Mesenchymal stem cell (in vitro differentiated cells and primary cell): ENCODE measurements at regions not wholly inside any gene's neighbourhood (a gene's known extent, or its start where the extent isn't known, plus 50 kb on each side); places are given as distances from the start of the nearest gene placed in this dataset.
A peak's percentile ranks its signal among the peaks of the same experiment; 100 is the strongest.

Source experiments
- DNase-seq: peaks from one replicate; pipeline ENCODE4 v3.0.0-alpha.2; 2013
- H2AFZ ChIP-seq: one replicate; pipeline ENCODE4 v1.6.1; 2013; ENCODE audit warnings: low read depth, mild to moderate bottlenecking, control low read depth, inconsistent platforms, low read length, moderate library complexity
- H2AK5ac ChIP-seq: 2 replicates; pipeline ENCODE4 v1.6.1; 2013; ENCODE audit warnings: low read length, moderate library complexity, mild to moderate bottlenecking, inconsistent platforms; ENCODE audit not compliant: severe bottlenecking
- H2BK120ac ChIP-seq: one replicate; pipeline ENCODE4 v1.6.1; 2013; ENCODE audit warnings: low read depth, mild to moderate bottlenecking, inconsistent platforms, low read length, moderate library complexity
- H2BK12ac ChIP-seq, 2 experiments: one replicate each; pipeline ENCODE4 v1.6.1; 2013; ENCODE audit warnings: inconsistent platforms in 2 of 2, low read length in 2 of 2, mild to moderate bottlenecking in 2 of 2, moderate library complexity in 2 of 2, control low read depth in 1 of 2
- H2BK15ac ChIP-seq: one replicate; pipeline ENCODE4 v1.6.1; 2013; ENCODE audit warnings: mild to moderate bottlenecking, low read depth, inconsistent platforms; ENCODE audit not compliant: poor library complexity, severe bottlenecking
- H2BK5ac ChIP-seq: 2 replicates; pipeline ENCODE4 v1.6.1; 2013; ENCODE audit warnings: low read depth, mild to moderate bottlenecking, low read length, control low read depth, inconsistent platforms; ENCODE audit not compliant: poor library complexity, severe bottlenecking
- H3K14ac ChIP-seq, 2 experiments: one replicate each; pipeline ENCODE4 v1.6.1; 2013; ENCODE audit warnings: inconsistent platforms in 2 of 2, low read length in 2 of 2, control low read depth in 1 of 2, mild to moderate bottlenecking in 1 of 2, moderate library complexity in 1 of 2
- H3K18ac ChIP-seq, 2 experiments: one replicate each; pipeline ENCODE4 v1.6.1; 2013; ENCODE audit warnings: inconsistent platforms in 2 of 2, low read length in 2 of 2, control low read depth in 1 of 2, low read depth in 1 of 2, mild to moderate bottlenecking in 1 of 2
- H3K23ac ChIP-seq, 2 experiments: one replicate each; pipeline ENCODE4 v1.6.1; 2013; ENCODE audit warnings: inconsistent platforms in 2 of 2, low read length in 2 of 2, mild to moderate bottlenecking in 2 of 2, moderate library complexity in 2 of 2, control low read depth in 1 of 2
- H3K27ac ChIP-seq: 2 replicates; pipeline ENCODE4 v1.5.1; 2013; ENCODE audit warnings: mild to moderate bottlenecking, moderate library complexity, low read length, control low read depth, inconsistent platforms; ENCODE audit not compliant: poor library complexity, severe bottlenecking
- H3K27me3 ChIP-seq, 2 experiments: 2 replicates each; pipeline versions ENCODE4 v1.6.1 to v1.7.0; 2013; ENCODE audit warnings: low read length in 2 of 2, mild to moderate bottlenecking in 2 of 2, moderate library complexity in 2 of 2, control low read depth in 1 of 2, inconsistent platforms in 1 of 2; ENCODE audit not compliant: control insufficient read depth in 1 of 2, insufficient read depth in 1 of 2
- H3K36me3 ChIP-seq, 2 experiments: 2 replicates each; pipeline versions ENCODE4 v1.6.1 to v1.7.0; 2013; ENCODE audit warnings: low read length in 2 of 2, control low read depth in 1 of 2, inconsistent platforms in 1 of 2, low read depth in 1 of 2, mild to moderate bottlenecking in 1 of 2; ENCODE audit not compliant: insufficient read depth in 2 of 2, control insufficient read depth in 1 of 2
- H3K4ac ChIP-seq, 2 experiments: one replicate each; pipeline ENCODE4 v1.6.1; 2013; ENCODE audit warnings: inconsistent platforms in 2 of 2, low read length in 2 of 2, mild to moderate bottlenecking in 2 of 2, moderate library complexity in 2 of 2, control low read depth in 1 of 2, low read depth in 1 of 2
- H3K4me1 ChIP-seq: 2 replicates; pipeline ENCODE4 v1.6.1; 2013; ENCODE audit warnings: low read depth, low read length, control low read depth; ENCODE audit not compliant: control insufficient read depth, insufficient read depth
- H3K4me2 ChIP-seq: 2 replicates; pipeline ENCODE4 v1.6.1; 2013; ENCODE audit warnings: low read length, mild to moderate bottlenecking, inconsistent platforms; ENCODE audit not compliant: poor library complexity, severe bottlenecking
- H3K4me3 ChIP-seq, 2 experiments: 2 replicates each; pipeline versions ENCODE4 v1.5.1 to v1.7.0; 2013; ENCODE audit warnings: low read length in 2 of 2, mild to moderate bottlenecking in 2 of 2, control low read depth in 1 of 2, low read depth in 1 of 2; ENCODE audit not compliant: insufficient read depth in 1 of 2
- H3K79me1 ChIP-seq: replicated peaks from 2 replicates; pipeline ENCODE4 v1.6.1; 2013; ENCODE audit warnings: mild to moderate bottlenecking, control low read depth, low read length, inconsistent platforms; ENCODE audit not compliant: poor library complexity, severe bottlenecking
- H3K9ac ChIP-seq: 2 replicates; pipeline ENCODE4 v1.7.0; 2013; ENCODE audit warnings: mild to moderate bottlenecking, low read length, moderate library complexity
- H3K9me3 ChIP-seq: 2 replicates; pipeline ENCODE4 v1.7.0; 2013; ENCODE audit warnings: mild to moderate bottlenecking, low read length; ENCODE audit not compliant: control insufficient read depth
- H4K8ac ChIP-seq: one replicate; pipeline ENCODE4 v1.6.1; 2013; ENCODE audit warnings: inconsistent platforms, mild to moderate bottlenecking, low read length, moderate library complexity
- H4K91ac ChIP-seq: one replicate; pipeline ENCODE4 v1.6.1; 2013; ENCODE audit warnings: mild to moderate bottlenecking, low read length, inconsistent platforms
- WGBS: methylation state at CpG from one replicate; pipeline ENCODE4 v1.1.7; 2013; ENCODE audit warnings: mixed read lengths; 5-methylcytosine and 5-hydroxymethylcytosine counted together

GRCh38 chr10:29840516-29841276 lies 205.9 kb upstream of the SVIL start:
- peak; percentile 33 for DNase-seq
- H3K27ac ChIP-seq = no peak overlapping the region

DNA sequence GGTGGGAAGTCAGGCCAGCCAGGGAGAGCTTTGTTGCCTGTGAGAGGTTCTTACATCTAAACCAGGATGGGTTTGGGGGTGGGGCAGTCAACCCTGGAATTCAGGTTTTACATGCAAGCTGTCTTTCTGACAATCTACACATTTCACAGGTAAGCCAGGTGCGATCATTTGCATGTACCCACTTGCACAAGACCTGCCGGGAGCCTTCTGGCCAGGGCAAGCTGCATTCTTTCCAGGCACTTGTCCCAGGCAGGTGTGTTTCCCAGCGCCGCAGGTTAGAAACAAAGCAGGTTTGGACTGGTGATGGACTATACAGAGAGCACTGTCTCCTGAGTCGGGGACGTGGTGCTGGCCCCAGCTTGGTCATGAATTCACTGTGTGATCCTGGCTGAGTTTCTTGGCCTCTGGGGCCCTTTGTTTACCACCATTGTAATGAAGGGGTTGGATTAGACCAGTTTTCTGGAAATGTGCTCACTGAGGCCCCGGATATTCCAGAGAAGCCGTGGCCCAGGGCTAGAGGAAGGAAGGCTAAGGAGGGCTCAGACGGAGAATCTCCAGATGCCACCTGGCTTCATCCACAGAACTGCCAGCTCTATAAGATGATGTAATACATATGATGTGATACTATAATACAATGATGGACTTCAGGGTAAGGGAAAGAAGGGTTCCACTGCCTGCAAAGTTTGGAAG lies 205.2 kb upstream of the SVIL start:
- WGBS = 92% methylated on average over 8 of the region's 9 CpGs
- Histone ChIP-seq H2BK15ac (no peak overlapping the region), H3K14ac (no peak overlapping the region), H4K91ac (no peak overlapping the region), H2AFZ (no peak overlapping the region), H2BK120ac (no peak overlapping the region), H3K18ac (no peak overlapping the region), H3K27me3 (peaks cover 0 to 56% of the 10 kb centered on the region in 2 experiments), H3K36me3 (no peaks in the 10 kb centered on the region), H3K79me1 (no peaks in the 10 kb centered on the region), H2BK5ac (no peak overlapping the region), H3K23ac (no peak overlapping the region), H3K4ac (no peak overlapping the region), H3K4me3 (no peak overlapping the region), H3K4me2 (no peak overlapping the region), H3K9me3 (peaks cover 6% of the 10 kb centered on the region), H2BK12ac (peak overlapping the region; percentile 5 to 7), H3K9ac (no peak overlapping the region), H4K8ac (no peak overlapping the region), H3K4me1 (peaks cover 6% of the 10 kb centered on the region), H2AK5ac (no peak overlapping the region), H3K27ac (no peak overlapping the region)
- DNase-seq = no peak

More at GRCh38 chr10:29840516-29841276, 205.9 kb upstream of the SVIL start:
- H2AK5ac ChIP-seq = no peak overlapping the region
- H3K36me3 ChIP-seq = no peaks in the 10 kb centered on the region
- no peak overlapping the region for H2BK120ac ChIP-seq
- H2AFZ ChIP-seq = no peak overlapping the region
- H3K9me3 ChIP-seq = peaks cover 13% of the 10 kb centered on the region
- H3K4me2 ChIP-seq = no peak overlapping the region
- H3K27me3 ChIP-seq = peaks cover 0 to 56% of the 10 kb centered on the region in 2 experiments
- no peak overlapping the region for H3K18ac ChIP-seq
- H3K4ac ChIP-seq = no peak overlapping the region
- H4K91ac ChIP-seq = no peak overlapping the region
- H2BK12ac ChIP-seq = peak overlapping the region in 1 of 2 experiments; percentile 5
- H2BK5ac ChIP-seq = no peak overlapping the region
- no peak overlapping the region for H3K9ac ChIP-seq
- no peaks in the 10 kb centered on the region for H3K79me1 ChIP-seq
- no peak overlapping the region for H4K8ac ChIP-seq
- no peak overlapping the region for H3K14ac ChIP-seq
- H3K4me3 ChIP-seq = no peak overlapping the region
- H2BK15ac ChIP-seq = no peak overlapping the region
- no peak overlapping the region for H3K23ac ChIP-seq
- WGBS = 74% methylated on average over 6 of the region's 11 CpGs
- H3K4me1 ChIP-seq = peaks cover 6% of the 10 kb centered on the region

DNA sequence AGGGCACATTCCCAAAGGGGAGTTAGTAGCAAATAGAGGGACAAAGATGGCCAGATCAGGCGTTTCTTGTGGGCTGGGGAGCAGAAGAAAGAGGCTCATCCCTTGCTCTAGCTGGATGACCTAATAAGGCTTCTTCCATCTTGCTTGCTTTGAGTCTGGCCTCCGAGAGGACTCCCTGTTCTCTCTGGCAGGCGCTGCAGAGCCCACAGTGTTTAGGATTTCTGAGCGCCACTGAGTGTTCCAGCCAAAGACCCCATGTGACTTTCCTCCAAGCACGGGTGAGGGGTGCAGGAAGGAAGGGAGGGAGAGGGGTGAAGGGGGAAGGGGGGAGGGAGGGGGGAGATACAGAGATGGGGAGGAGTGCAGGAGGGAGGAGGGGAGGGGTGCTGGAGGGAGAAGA lies 203.8 kb upstream of the SVIL start:
- Histone ChIP-seq H3K4ac (peak overlapping the region in 1 of 2 experiments; percentile 51), H3K79me1 (no peaks in the 10 kb centered on the region), H2BK120ac (peak overlapping the region; percentile 42), H3K14ac (no peak overlapping the region), H3K9ac (no peak overlapping the region), H3K4me3 (no peak overlapping the region), H3K23ac (no peak overlapping the region), H2BK15ac (no peak overlapping the region), H2BK12ac (peak overlapping the region in 1 of 2 experiments; percentile 80), H3K36me3 (no peaks in the 10 kb centered on the region), H3K18ac (peak overlapping the region; percentile 61 to 76), H2AK5ac (no peak overlapping the region), H3K27me3 (peaks cover 0 to 51% of the 10 kb centered on the region in 2 experiments), H3K4me2 (no peak overlapping the region), H2BK5ac (no peak overlapping the region), H3K27ac (no peak overlapping the region), H4K8ac (peak overlapping the region; percentile 67), H2AFZ (no peak overlapping the region), H4K91ac (no peak overlapping the region), H3K4me1 (peaks cover 6% of the 10 kb centered on the region), H3K9me3 (no peaks in the 10 kb centered on the region)
- DNase-seq = no peak
- whole genome bisulfite sequencing = 92% methylated on average over 5 of the region's 5 CpGs

- Histone ChIP-seq H4K91ac (no peak overlapping the region), H3K4me2 (no peak overlapping the region), H3K4ac (no peak overlapping the region), H3K18ac (no peak overlapping the region), H2BK5ac (no peak overlapping the region), H3K4me1 (peaks cover 6% of the 10 kb centered on the region), H2BK120ac (peak overlapping the region; percentile 21), H3K9me3 (no peaks in the 10 kb centered on the region), H2AK5ac (no peak overlapping the region), H2BK15ac (no peak overlapping the region), H3K79me1 (no peaks in the 10 kb centered on the region), H3K36me3 (no peaks in the 10 kb centered on the region), H2AFZ (no peak overlapping the region), H3K4me3 (no peak overlapping the region), H2BK12ac (peak overlapping the region in 1 of 2 experiments; percentile 90), H3K9ac (no peak overlapping the region), H3K27ac (no peak overlapping the region), H3K23ac (no peak overlapping the region), H3K27me3 (peaks cover 0 to 43% of the 10 kb centered on the region in 2 experiments), H4K8ac (no peak overlapping the region), H3K14ac (no peak overlapping the region)
- 97% methylated on average over 1 of the region's 1 CpG for WGBS
- no peak for DNase-seq
Measured at GRCh38 chr10:29837586-29837985, 202.8 kb upstream of the SVIL start.
